ENCODE measurements at regions not wholly inside any gene's neighbourhood (a gene's known extent, or its start where the extent isn't known, plus 50 kb on each side); places are given as distances from the start of the nearest gene placed in this dataset.
"Not testable (repeated sequence)": the region's sequence is repeated elsewhere in the genome, so short reads cannot be mapped to it uniquely, and the experiment has no call there.

- BruUV-seq (replicated peaks); H3K4me2 ChIP-seq (ENCODE audit: control insufficient read depth, insufficient read depth); H3K36me3 ChIP-seq (ENCODE audit: control insufficient read depth in 2 of 2, insufficient read depth in 2 of 2, low read length in 1 of 2); H3K9ac ChIP-seq (ENCODE audit: control insufficient read depth, insufficient read depth, low read length); intact Hi-C loops (cut with micrococcal nuclease; ENCODE audit: unreplicated experiment); H3K4me1 ChIP-seq (ENCODE audit: control insufficient read depth, insufficient read depth, low read length); H3K27me3 ChIP-seq (replicated peaks in 1 of 2; ENCODE audit: control insufficient read depth in 2 of 2, insufficient read depth in 2 of 2, low read length in 1 of 2); H3K9me3 ChIP-seq (replicated peaks; ENCODE audit: control insufficient read depth, insufficient read depth, low read length); H3K79me2 ChIP-seq (ENCODE audit: control insufficient read depth, insufficient read depth, low read length); FAIRE-seq; DNase-seq (ENCODE audit: low read depth, low spot score); H3K4me3 ChIP-seq; POLR2A ChIA-PET; H2AFZ ChIP-seq (ENCODE audit: control insufficient read depth, low read depth, low read length); SMC1A ChIA-PET (ENCODE audit: uncharacterized antibody, unreplicated experiment); H4K20me1 ChIP-seq (ENCODE audit: control insufficient read depth, insufficient read depth); H3K27ac ChIP-seq (ENCODE audit: control insufficient read depth, insufficient read depth); in situ Hi-C loops (cut with MboI); RAD21 ChIA-PET (ENCODE audit: unreplicated experiment); ATAC-seq: not testable (repeated sequence)
- CTCF ChIA-PET = interaction anchor here (0.6 to 1.1 kb wide), 2 partner anchors 133 to 348 kb away, joined by 3 read pairs; no protein-coding TSS in a partner anchor
- 41% methylated on average over 12 of the region's 12 CpGs for WGBS (ENCODE audit: insufficient coverage, insufficient replicate concordance, low lambda C conversion rate, missing lambda C conversion rate)
Measured at GRCh38 chr4:3882316-3882885, 116.2 kb downstream of the ADRA2C start.

GRCh38 chr4:3884261-3884660, 118.1 kb downstream of the ADRA2C start:
- FAIRE-seq; ATAC-seq; H2AFZ ChIP-seq (ENCODE audit: control insufficient read depth, low read depth, low read length); POLR2A ChIA-PET; in situ Hi-C loops (cut with MboI); BruUV-seq (replicated peaks); DNase-seq (ENCODE audit: low read depth, low spot score); H3K9me3 ChIP-seq (replicated peaks; ENCODE audit: control insufficient read depth, insufficient read depth, low read length); RAD21 ChIA-PET (ENCODE audit: unreplicated experiment); CTCF ChIA-PET; H4K20me1 ChIP-seq (ENCODE audit: control insufficient read depth, insufficient read depth); H3K36me3 ChIP-seq (ENCODE audit: control insufficient read depth in 2 of 2, insufficient read depth in 2 of 2, low read length in 1 of 2); SMC1A ChIA-PET (ENCODE audit: uncharacterized antibody, unreplicated experiment); H3K27ac ChIP-seq (ENCODE audit: control insufficient read depth, insufficient read depth); H3K4me1 ChIP-seq (ENCODE audit: control insufficient read depth, insufficient read depth, low read length); intact Hi-C loops (cut with micrococcal nuclease; ENCODE audit: unreplicated experiment); H3K4me2 ChIP-seq (ENCODE audit: control insufficient read depth, insufficient read depth); H3K9ac ChIP-seq (ENCODE audit: control insufficient read depth, insufficient read depth, low read length); H3K4me3 ChIP-seq; H3K27me3 ChIP-seq (replicated peaks in 1 of 2; ENCODE audit: control insufficient read depth in 2 of 2, insufficient read depth in 2 of 2, low read length in 1 of 2); H3K79me2 ChIP-seq (ENCODE audit: control insufficient read depth, insufficient read depth, low read length): not testable (repeated sequence)
- 2% methylated on average over 5 of the region's 5 CpGs for WGBS (ENCODE audit: insufficient coverage, insufficient replicate concordance, low lambda C conversion rate, missing lambda C conversion rate)

Measured in GM12878 (cell line).